Body of pancreas (tissue), 4 donors: ENCODE measurements at regions not wholly inside any gene's neighbourhood (a gene's known extent, or its start where the extent isn't known, plus 50 kb on each side); places are given as distances from the start of the nearest gene placed in this dataset.

Experiments used
- ATAC-seq: fragments of 150-250 bp; one replicate; pipeline ENCODE4 v1.9.1; 2016
- DNase-seq, 4 donors: peaks; one replicate each; pipeline ENCODE4 v3.0.0-alpha.2; 2019
- H3K27ac ChIP-seq, 4 donors: fragments of 200-600 bp; sonication (generic); 1 replicate in 3 of 4; 2 replicates in 1 of 4; pipeline versions ENCODE4 v1.5.1 to v1.6.1; 2016 to 2019; ENCODE audit warnings: mild to moderate bottlenecking in 1 of 4, mixed read lengths in 1 of 4, moderate library complexity in 1 of 4
- H3K27me3 ChIP-seq, 2 donors: fragments of 200-600 bp; sonication (generic); one replicate each; pipeline ENCODE4 v1.6.0; 2016; ENCODE audit warnings: mild to moderate bottlenecking in 1 of 2
- H3K36me3 ChIP-seq, 2 donors: fragments of 200-600 bp; sonication (generic); replicated peaks in 1 of 2; 2 replicates each; pipeline ENCODE4 v1.5.1; 2016; ENCODE audit warnings: low read depth in 2 of 2; ENCODE audit not compliant: insufficient read depth in 1 of 2
- H3K4me1 ChIP-seq: fragments of 200-600 bp; sonication (generic); one replicate; pipeline ENCODE4 v1.6.0; 2016
- H3K4me3 ChIP-seq, 2 donors: fragments of 200-600 bp; sonication (generic); 1 replicate in 1 of 2; 2 replicates in 1 of 2; pipeline ENCODE4 v1.5.1; 2016 to 2019
- H3K9me3 ChIP-seq, 3 donors: fragments of 200-600 bp; sonication (generic); 1 replicate in 2 of 3; 2 replicates in 1 of 3; pipeline ENCODE4 v1.5.1; 2016
- POLR2A ChIP-seq, 3 donors: fragments of 450-650 bp; IDR thresholded peaks; one replicate each; pipeline ENCODE4 v1.6.1; 2016; ENCODE audit warnings: antibody characterized with exemption in 3 of 3, mild to moderate bottlenecking in 2 of 3
- WGBS, 2 donors: methylation state at CpG; one replicate each; pipeline ENCODE4 v1.1.5; 2017; 5-methylcytosine and 5-hydroxymethylcytosine counted together
- intact Hi-C: fragments of 100-400 bp; cut with DNase I; formaldehyde crosslinking; loops from one replicate; pipeline ENCODE4 v1.15.1; 2023
- TF ChIP-seq, protein P1 (sequence below), 7 experiments: fragments of 450-650 bp in 4 of 7; fragments of 200-600 bp in 3 of 7; sonication (generic) in 3 of 7; IDR thresholded peaks; one replicate each; pipeline ENCODE4 v1.5.1; 2016 to 2019; ENCODE audit warnings: antibody characterized with exemption in 7 of 7

DNA sequence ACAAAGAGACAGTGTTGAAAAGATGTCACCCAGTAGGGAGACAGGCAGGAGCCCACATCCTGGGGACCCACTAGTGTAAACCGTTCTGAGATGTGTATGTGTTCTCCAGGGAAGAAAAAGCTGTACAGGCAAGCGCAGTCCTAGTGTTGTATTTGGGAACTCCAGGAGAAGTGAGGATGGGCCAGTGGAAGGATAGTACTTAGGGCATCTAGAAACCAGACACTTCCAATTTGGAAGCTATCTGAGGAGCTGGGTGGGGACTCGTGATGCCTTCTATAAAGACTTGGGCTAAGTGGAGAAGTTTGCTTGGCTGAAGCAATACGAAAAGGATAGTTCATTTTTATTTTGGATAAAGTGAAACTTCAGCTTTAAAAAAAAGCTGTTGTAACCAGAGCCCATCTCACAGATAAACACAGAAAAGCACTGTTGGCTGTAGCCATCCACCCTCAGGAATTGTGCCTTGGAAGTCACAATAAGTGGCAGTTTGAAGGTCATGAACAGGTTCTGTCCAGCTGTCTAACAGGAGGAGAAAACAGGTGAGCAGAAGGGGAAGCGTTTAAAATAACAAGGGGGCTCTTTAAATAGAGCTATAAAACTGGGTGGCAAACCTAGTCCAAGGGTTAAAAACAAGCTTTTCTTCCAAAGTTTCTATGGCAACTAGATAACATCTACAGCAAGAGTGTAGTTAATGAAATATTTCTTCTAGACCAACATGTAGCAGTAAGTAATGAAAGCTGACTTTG lies 108.0 kb upstream of the ARHGAP5 start:
- TF ChIP-seq, protein P1, sequence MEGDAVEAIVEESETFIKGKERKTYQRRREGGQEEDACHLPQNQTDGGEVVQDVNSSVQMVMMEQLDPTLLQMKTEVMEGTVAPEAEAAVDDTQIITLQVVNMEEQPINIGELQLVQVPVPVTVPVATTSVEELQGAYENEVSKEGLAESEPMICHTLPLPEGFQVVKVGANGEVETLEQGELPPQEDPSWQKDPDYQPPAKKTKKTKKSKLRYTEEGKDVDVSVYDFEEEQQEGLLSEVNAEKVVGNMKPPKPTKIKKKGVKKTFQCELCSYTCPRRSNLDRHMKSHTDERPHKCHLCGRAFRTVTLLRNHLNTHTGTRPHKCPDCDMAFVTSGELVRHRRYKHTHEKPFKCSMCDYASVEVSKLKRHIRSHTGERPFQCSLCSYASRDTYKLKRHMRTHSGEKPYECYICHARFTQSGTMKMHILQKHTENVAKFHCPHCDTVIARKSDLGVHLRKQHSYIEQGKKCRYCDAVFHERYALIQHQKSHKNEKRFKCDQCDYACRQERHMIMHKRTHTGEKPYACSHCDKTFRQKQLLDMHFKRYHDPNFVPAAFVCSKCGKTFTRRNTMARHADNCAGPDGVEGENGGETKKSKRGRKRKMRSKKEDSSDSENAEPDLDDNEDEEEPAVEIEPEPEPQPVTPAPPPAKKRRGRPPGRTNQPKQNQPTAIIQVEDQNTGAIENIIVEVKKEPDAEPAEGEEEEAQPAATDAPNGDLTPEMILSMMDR (IDR thresholded peaks at IDR 0.05): peak in 1 of 7 experiments; percentile 5
- no peak for TF ChIP-seq POLR2A (IDR thresholded peaks at IDR 0.05)
- H3K4me3 ChIP-seq: no peak overlapping the region
- H3K27me3 ChIP-seq: no peaks in the 10 kb centered on the region
- H3K27ac ChIP-seq: peak overlapping the region in 2 of 4 donors; percentile 52 to 53
- ATAC-seq (peak; percentile 75), DNase-seq (no peak)
- H3K4me1 ChIP-seq: peaks cover 30% of the 10 kb centered on the region
- H3K9me3 ChIP-seq: peaks cover 0 to 4% (median 0%) of the 10 kb centered on the region in 3 donors
- WGBS, 2 donors: 49 to 53% methylated on average over 5 of the region's 5 CpGs
- no peaks in the 10 kb centered on the region for H3K36me3 ChIP-seq
- intact Hi-C loops: no loop called here

DNA sequence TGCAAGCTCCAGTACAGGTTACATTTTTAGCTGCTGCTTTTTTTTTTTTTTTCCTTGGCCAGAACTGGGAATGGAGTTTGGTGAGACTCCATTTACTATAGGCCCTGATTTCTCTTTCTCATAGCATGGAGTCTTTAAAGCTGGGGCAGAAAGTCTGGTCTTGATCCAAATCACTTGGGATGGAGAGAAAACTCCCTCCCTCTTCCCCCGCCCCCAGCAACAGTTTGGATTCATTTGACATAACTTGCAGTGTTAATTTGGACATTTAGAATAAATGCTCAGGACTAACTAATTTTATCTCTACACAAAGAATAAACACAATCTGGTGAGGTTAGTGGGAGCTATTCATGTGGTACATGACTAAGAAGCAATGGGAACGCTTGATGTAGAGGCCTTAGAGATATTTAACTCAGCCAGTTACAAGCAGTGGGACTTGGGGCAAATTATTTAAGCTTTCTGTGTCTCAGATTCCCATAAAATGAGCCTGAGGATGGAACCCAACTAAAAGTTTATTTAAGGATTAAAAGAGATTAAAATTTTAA lies 107.3 kb upstream of the ARHGAP5 start:
- H3K27me3 ChIP-seq: no peaks in the 10 kb centered on the region
- 56 to 59% methylated on average over 2 of the region's 2 CpGs for WGBS, 2 donors

DNA sequence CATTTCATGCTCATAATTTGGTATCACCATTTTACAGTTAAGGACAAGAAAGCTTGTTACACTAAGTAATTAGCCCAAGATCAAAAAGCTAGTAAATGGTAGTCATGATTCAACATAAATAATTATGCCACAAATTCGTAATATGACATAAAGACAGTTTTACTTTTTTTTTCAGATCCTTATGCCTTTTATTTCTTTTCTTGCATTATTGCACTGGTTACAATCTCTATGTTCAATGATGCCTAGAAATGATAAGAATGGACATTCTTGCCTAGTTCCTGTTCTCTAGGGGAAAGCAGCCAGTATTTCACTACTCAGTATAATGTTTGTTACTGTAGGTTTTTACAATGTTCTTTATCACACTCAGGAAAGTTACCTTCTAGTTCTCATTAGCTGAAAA lies 106.4 kb upstream of the ARHGAP5 start:
- DNase-seq: no peak
- no peak overlapping the region for H3K27ac ChIP-seq
- H3K36me3 ChIP-seq: no peaks in the 10 kb centered on the region
- H3K9me3 ChIP-seq: peaks cover 0 to 13% (median 0%) of the 10 kb centered on the region in 3 donors
- H3K4me3 ChIP-seq: no peak overlapping the region
- TF ChIP-seq, protein P1 (IDR thresholded peaks at IDR 0.05): no peak
- TF ChIP-seq POLR2A (IDR thresholded peaks at IDR 0.05): no peak
- peaks cover 30% of the 10 kb centered on the region for H3K4me1 ChIP-seq
- intact Hi-C loops: no loop called here
- 69 to 70% methylated on average over 1 of the region's 1 CpG for whole genome bisulfite sequencing, 2 donors
- H3K27me3 ChIP-seq: no peaks in the 10 kb centered on the region
- ATAC-seq: no peak

More for the DNA sequence above, 107.3 kb upstream of the ARHGAP5 start:
- H3K36me3 ChIP-seq: no peaks in the 10 kb centered on the region
- peaks cover 30% of the 10 kb centered on the region for H3K4me1 ChIP-seq
- H3K9me3 ChIP-seq: peaks cover 0 to 10% (median 0%) of the 10 kb centered on the region in 3 donors
- peak overlapping the region in 2 of 4 donors; percentile 52 to 53 for H3K27ac ChIP-seq
- DNase-seq (no peak), ATAC-seq (no peak)
- TF ChIP-seq, protein P1 (IDR thresholded peaks at IDR 0.05): no peak
- TF ChIP-seq POLR2A (IDR thresholded peaks at IDR 0.05): no peak
- no peak overlapping the region for H3K4me3 ChIP-seq
- intact Hi-C loops: no loop called here

DNA sequence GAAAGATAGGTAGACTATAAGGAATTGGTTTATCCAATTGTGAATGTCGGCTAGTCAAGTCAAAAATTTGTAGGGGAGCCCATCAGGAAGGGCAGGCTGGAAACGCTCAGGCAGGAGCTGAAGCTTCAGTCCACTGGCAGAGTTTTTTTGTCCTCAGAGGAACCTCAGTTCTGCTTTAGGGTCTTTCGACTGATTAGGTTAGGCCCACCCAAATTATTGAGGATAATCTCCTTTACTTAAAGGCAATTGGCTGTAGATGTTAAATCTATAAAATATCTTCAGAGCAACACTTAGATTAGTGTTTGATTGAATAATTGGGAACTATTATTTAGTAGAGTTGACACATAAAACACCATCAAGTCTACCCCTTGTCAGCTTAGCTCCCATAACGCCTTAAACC lies 105.5 kb upstream of the ARHGAP5 start:
- no peak for TF ChIP-seq POLR2A (IDR thresholded peaks at IDR 0.05)
- TF ChIP-seq, protein P1 (IDR thresholded peaks at IDR 0.05): no peak
- Histone ChIP-seq H3K4me1 (peaks cover 26% of the 10 kb centered on the region), H3K4me3 (no peak overlapping the region), H3K27ac (no peak overlapping the region), H3K9me3 (peaks cover 0 to 13% (median 0%) of the 10 kb centered on the region in 3 donors), H3K36me3 (no peaks in the 10 kb centered on the region), H3K27me3 (no peaks in the 10 kb centered on the region)
- 77% methylated on average over 4 of the region's 4 CpGs for WGBS, 2 donors
- intact Hi-C loops: no loop called here
- DNase-seq: no peak
- ATAC-seq: no peak
